Endothelial cell of umbilical vein (primary cell): ENCODE measurements at regions not wholly inside any gene's neighbourhood (a gene's known extent, or its start where the extent isn't known, plus 50 kb on each side); places are given as distances from the start of the nearest gene placed in this dataset.

ENCODE experiments used
- BruUV-seq: library from RNA; stranded (reverse); fragments of 400-500 nt; replicated peaks from 2 replicates; lab custom pipeline; 2021; lab: Mats Ljungman, UMichigan
- CTCF ChIA-PET: fragments of 300-600, 350-600 bp; sonication (Branson Sonifier 250); formaldehyde crosslinking; loops from one replicate; lab custom pipeline; 2021; ENCODE audit warnings: antibody characterized with exemption, inconsistent platforms; lab: Charles Lee
- POLR2A ChIA-PET: fragments of 300-600, 350-600 bp; sonication (Branson Sonifier 250); formaldehyde crosslinking; loops from one replicate; lab custom pipeline; 2021; ENCODE audit warnings: antibody characterized with exemption, inconsistent platforms; lab: Charles Lee
- DNase-seq: peaks from one replicate; pipeline ENCODE4 v3.0.0-alpha.2; 2011; ENCODE audit warnings: low read depth, low spot score
- FAIRE-seq: peaks from 2 replicates; lab custom pipeline; 2011; peaks lifted over from hg19 to GRCh38; lab: Jason Lieb, UNC
- H2AFZ ChIP-seq: 2 replicates; pipeline ENCODE4 v1.6.0; 2012; ENCODE audit warnings: low read depth, low read length, control low read depth, inconsistent platforms
- H3K27ac ChIP-seq: 2 replicates; pipeline ENCODE4 v1.5.1; 2011; ENCODE audit warnings: low read depth, mild to moderate bottlenecking, control low read depth, low read length, moderate library complexity; ENCODE audit not compliant: insufficient read depth
- H3K27me3 ChIP-seq, 2 experiments: 2 replicates each; pipeline versions ENCODE4 v1.6.0 to v1.6.1; 2011; ENCODE audit warnings: low read length in 2 of 2, mixed read lengths in 1 of 2; ENCODE audit not compliant: control insufficient read depth in 2 of 2, insufficient read depth in 2 of 2
- H3K36me3 ChIP-seq, 2 experiments: 2 replicates in 1 of 2; 3 replicates in 1 of 2; pipeline ENCODE4 v1.5.1; 2011; ENCODE audit warnings: low read length in 2 of 2, mild to moderate bottlenecking in 1 of 2, moderate library complexity in 1 of 2; ENCODE audit not compliant: control insufficient read depth in 2 of 2, insufficient read depth in 2 of 2; ENCODE audit errors: extremely low read depth in 1 of 2
- H3K4me1 ChIP-seq: 3 replicates; pipeline ENCODE4 v1.5.1; 2011; ENCODE audit warnings: mild to moderate bottlenecking, low read length; ENCODE audit not compliant: control insufficient read depth, insufficient read depth; ENCODE audit errors: extremely low read depth
- H3K4me2 ChIP-seq: 2 replicates; pipeline ENCODE4 v1.6.1; 2011; ENCODE audit warnings: low read length, control low read depth, mixed read lengths; ENCODE audit not compliant: insufficient read depth
- H3K4me3 ChIP-seq, 3 experiments: fragments of 200-600 bp in 1 of 3; sonication (generic), shearing (Covaris generic) in 1 of 3; replicated peaks in 1 of 3; 2 replicates each; pipeline ENCODE4 v1.5.1; 2011 to 2016; ENCODE audit warnings: control low read depth in 3 of 3, low read length in 3 of 3, mild to moderate bottlenecking in 2 of 3, inconsistent platforms in 1 of 3, low read depth in 1 of 3, moderate library complexity in 1 of 3; ENCODE audit not compliant: insufficient read depth in 1 of 3
- H3K79me2 ChIP-seq: 2 replicates; pipeline ENCODE4 v1.6.0; 2012; ENCODE audit warnings: low read length, inconsistent platforms; ENCODE audit not compliant: control insufficient read depth, insufficient read depth
- H3K9ac ChIP-seq: replicated peaks from 2 replicates; pipeline ENCODE3; 2011; ENCODE audit warnings: low read length, control low read depth; ENCODE audit not compliant: insufficient read depth; ENCODE audit errors: extremely low read depth
- H3K9me1 ChIP-seq: replicated peaks from 3 replicates; pipeline ENCODE4 v1.6.0; 2011; ENCODE audit warnings: mild to moderate bottlenecking, low read length; ENCODE audit not compliant: control insufficient read depth, insufficient read depth; ENCODE audit errors: extremely low read depth
- H3K9me3 ChIP-seq: replicated peaks from 2 replicates; pipeline ENCODE4 v1.5.1; 2012; ENCODE audit warnings: low read length, inconsistent platforms; ENCODE audit not compliant: control insufficient read depth, insufficient read depth
- H4K20me1 ChIP-seq: replicated peaks from 2 replicates; pipeline ENCODE3; 2011; ENCODE audit warnings: mild to moderate bottlenecking, low read length; ENCODE audit not compliant: control insufficient read depth, insufficient read depth; ENCODE audit errors: extremely low read depth
- EZH2 ChIP-seq: IDR thresholded peaks from 2 replicates; pipeline ENCODE4 v1.6.1; 2012; ENCODE audit warnings: borderline replicate concordance, low read depth, mild to moderate bottlenecking, moderate library complexity, low read length, inconsistent platforms; ENCODE audit not compliant: severe bottlenecking
- FOS ChIP-seq: IDR thresholded peaks from 2 replicates; pipeline ENCODE4 v1.6.1; 2011; ENCODE audit warnings: mild to moderate bottlenecking, low read length, moderate library complexity, borderline replicate concordance; ENCODE audit not compliant: insufficient read depth
- GATA2 ChIP-seq: IDR thresholded peaks from 2 replicates; pipeline ENCODE4 v1.7.0; 2011; ENCODE audit warnings: low read depth, mild to moderate bottlenecking, moderate library complexity, mixed read lengths, low read length; ENCODE audit not compliant: insufficient read length, insufficient read depth
- JUN ChIP-seq: IDR thresholded peaks from 2 replicates; pipeline ENCODE4 v1.6.1; 2011; ENCODE audit warnings: borderline replicate concordance, low read depth; ENCODE audit not compliant: insufficient read length, insufficient read depth
- MAX ChIP-seq: IDR thresholded peaks from 2 replicates; pipeline ENCODE4 v1.6.1; 2011; ENCODE audit not compliant: insufficient read depth, insufficient read length
- MYC ChIP-seq: IDR thresholded peaks from one replicate; pipeline ENCODE4 v1.6.1; 2011; ENCODE audit warnings: mild to moderate bottlenecking, low read depth, low read length
- POLR2A ChIP-seq: IDR thresholded peaks from 2 replicates; pipeline ENCODE4 v1.6.1; 2012; ENCODE audit warnings: low read depth, mild to moderate bottlenecking, control low read depth, low read length
- POLR2AphosphoS5 ChIP-seq: IDR thresholded peaks from 2 replicates; pipeline ENCODE4 v1.6.1; 2012; ENCODE audit warnings: low read depth, mild to moderate bottlenecking, control low read depth, low read length, moderate library complexity; ENCODE audit not compliant: insufficient read depth
- dilution Hi-C: fragments of 300-500 bp; cut with MboI; formaldehyde crosslinking; loops from one replicate; pipeline ENCODE4 v1.15.0; 2019; ENCODE audit warnings: low sequenced_read_pairs; ENCODE audit not compliant: extremely low pct_ligation_motif_present
- intact Hi-C: fragments of 100-400 bp; cut with micrococcal nuclease; formaldehyde crosslinking; loops from one replicate; pipeline ENCODE4 v1.10.0; 2022
- TF ChIP-seq, protein P1 (sequence below), 2 donors: IDR thresholded peaks; 1 replicate in 1 of 2; 2 replicates in 1 of 2; pipeline ENCODE4 v1.5.1; 2011; ENCODE audit warnings: low read length in 2 of 2, mild to moderate bottlenecking in 2 of 2, moderate library complexity in 2 of 2, control low read depth in 1 of 2, inconsistent platforms in 1 of 2, low read depth in 1 of 2; ENCODE audit not compliant: insufficient read depth in 1 of 2; ENCODE audit errors: extremely low read depth in 1 of 2

- FAIRE-seq = no peak
- dilution Hi-C loops = no loop called here
- CTCF ChIA-PET = interaction anchor here (0.8 to 2.0 kb wide), 14 partner anchors 13 to 862 kb away, joined by 3 to 11 read pairs (median 4); partner anchors contain the start of gene BTG1
- Histone ChIP-seq H3K36me3 (no peaks in the 10 kb centered on the region), H3K9me1 (no peaks in the 10 kb centered on the region), H3K79me2 (no peaks in the 10 kb centered on the region), H4K20me1 (no peaks in the 10 kb centered on the region), H3K4me3 (no peak overlapping the region), H2AFZ (no peak overlapping the region), H3K27ac (no peak overlapping the region), H3K4me1 (no peaks in the 10 kb centered on the region), H3K9me3 (no peaks in the 10 kb centered on the region), H3K4me2 (no peak overlapping the region), H3K27me3 (no peaks in the 10 kb centered on the region), H3K9ac (no peak overlapping the region)
- TF ChIP-seq FOS (no peak), JUN (no peak), GATA2 (no peak), MYC (no peak), POLR2AphosphoS5 (no peak), POLR2A (no peak), MAX (no peak), EZH2 (no peak)
- TF ChIP-seq, protein P1, sequence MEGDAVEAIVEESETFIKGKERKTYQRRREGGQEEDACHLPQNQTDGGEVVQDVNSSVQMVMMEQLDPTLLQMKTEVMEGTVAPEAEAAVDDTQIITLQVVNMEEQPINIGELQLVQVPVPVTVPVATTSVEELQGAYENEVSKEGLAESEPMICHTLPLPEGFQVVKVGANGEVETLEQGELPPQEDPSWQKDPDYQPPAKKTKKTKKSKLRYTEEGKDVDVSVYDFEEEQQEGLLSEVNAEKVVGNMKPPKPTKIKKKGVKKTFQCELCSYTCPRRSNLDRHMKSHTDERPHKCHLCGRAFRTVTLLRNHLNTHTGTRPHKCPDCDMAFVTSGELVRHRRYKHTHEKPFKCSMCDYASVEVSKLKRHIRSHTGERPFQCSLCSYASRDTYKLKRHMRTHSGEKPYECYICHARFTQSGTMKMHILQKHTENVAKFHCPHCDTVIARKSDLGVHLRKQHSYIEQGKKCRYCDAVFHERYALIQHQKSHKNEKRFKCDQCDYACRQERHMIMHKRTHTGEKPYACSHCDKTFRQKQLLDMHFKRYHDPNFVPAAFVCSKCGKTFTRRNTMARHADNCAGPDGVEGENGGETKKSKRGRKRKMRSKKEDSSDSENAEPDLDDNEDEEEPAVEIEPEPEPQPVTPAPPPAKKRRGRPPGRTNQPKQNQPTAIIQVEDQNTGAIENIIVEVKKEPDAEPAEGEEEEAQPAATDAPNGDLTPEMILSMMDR (IDR thresholded peaks at IDR 0.05; ENCODE audit: extremely low read depth in 1 of 2, insufficient read depth in 1 of 2, low read depth in 1 of 2, low read length in 2 of 2) = no peak
- POLR2A ChIA-PET = interaction anchor here (1.1 kb wide), 1 partner anchor 99 kb away, joined by 4 read pairs; the partner anchor contains the start of gene BTG1
- peak; percentile 74 for DNase-seq
- intact Hi-C loops = no loop called here
- BruUV-seq = no TSS peak
These were observed 98.4 kb upstream of the BTG1 start for GRCh38 chr12:92244036-92244435.
